Muscle of back (tissue), 3 donors: ENCODE measurements at regions not wholly inside any gene's neighbourhood (a gene's known extent, or its start where the extent isn't known, plus 50 kb on each side); places are given as distances from the start of the nearest gene placed in this dataset.

Source experiments
- DNase-seq, 3 donors: peaks; one replicate each; pipeline versions ENCODE4 v3.0.0 to v3.0.0-alpha.2; 2013

- no peak for DNase-seq
Observed at GRCh38 chr19:33947265-33947964, 150.7 kb downstream of the KCTD15 start.

DNA sequence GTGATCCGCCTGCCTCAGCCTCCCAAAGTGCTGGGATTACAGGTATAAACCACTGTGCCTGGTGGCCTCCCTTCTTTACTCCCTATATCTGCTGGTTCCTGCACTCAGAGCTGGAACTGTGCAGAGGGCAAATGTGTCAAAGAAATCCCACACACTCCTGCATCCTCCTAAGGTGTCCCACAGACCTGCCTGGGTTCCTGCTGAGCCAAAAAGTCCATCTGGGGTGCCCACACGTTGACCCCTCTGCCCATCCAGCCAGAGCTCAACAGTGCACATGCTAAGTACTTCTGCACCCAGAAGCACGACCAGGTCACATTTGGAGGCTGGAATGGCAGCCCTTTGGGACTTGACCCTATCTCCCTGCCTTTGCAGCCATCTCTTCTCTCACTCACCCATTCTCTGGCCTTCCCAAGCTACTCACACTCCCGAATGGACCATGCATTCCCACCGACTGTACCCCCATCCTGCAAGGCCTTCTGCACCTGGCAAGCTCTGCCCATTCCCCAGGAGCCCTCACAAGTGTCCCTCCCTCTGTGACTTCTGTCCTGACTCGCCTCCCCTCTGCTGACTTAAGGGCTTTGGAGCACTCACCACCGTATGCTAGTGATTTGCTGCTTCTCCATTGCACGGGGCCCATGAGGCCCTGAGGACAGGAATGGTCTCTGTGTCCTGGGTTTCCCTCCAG, 152.1 kb downstream of the KCTD15 start:
- no peak for DNase-seq

DNA sequence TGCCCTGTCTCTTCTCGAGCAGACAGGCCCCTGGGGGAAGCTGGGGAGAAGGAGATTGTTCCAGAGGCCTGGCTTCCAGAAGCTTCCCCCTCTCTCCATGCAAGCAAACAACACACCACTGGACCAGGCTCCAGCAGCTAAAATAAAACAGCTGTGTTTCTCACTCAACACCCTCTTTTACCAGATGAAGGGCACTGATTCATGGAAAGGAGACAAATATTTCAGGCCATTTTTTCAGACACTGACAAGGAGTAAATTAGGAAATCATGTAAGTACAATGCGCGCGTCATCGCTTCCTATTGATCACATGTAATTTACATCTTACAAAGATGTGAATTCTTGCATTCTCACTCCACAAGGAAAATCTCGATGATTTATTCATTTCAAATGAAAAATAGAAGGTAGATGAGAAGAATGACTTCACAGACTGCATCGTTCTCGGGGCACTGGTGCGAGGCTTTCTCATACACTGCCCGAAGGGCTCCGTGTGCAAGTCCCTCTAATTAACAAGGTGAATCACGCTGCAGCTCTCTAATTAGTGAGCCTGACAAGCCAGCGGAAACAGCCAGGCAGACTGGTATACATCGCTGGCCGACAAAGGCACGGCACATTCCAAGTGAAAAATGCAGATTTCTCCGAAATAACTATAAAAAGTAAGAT, 153.6 kb downstream of the KCTD15 start:
- no peak for DNase-seq

- no peak for DNase-seq
Observed at GRCh38 chr19:33953023-33953422, 156.4 kb downstream of the KCTD15 start.

- no peak for DNase-seq
Observed at GRCh38 chr19:33953592-33953991, 156.9 kb downstream of the KCTD15 start.

DNA sequence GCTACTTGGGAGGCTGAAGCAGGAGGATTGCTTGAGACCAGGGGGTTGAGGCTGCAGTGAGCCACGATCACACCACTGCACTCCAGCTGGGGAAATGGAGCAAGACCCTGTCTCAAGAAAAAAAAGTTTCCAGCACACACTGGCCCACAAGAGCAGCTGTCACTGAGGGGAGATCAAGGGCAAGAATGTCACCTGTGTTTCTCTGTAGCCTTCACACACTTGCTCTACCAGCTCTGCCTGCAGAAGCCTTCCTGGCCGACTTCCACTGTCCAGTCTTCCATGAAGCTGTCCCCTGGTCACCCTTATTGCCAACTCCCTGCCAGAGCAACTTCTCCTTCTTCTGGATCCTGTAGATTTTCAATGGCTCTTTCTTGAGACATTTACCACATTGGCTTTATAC, 158.0 kb downstream of the KCTD15 start:
- DNase-seq: no peak

DNA sequence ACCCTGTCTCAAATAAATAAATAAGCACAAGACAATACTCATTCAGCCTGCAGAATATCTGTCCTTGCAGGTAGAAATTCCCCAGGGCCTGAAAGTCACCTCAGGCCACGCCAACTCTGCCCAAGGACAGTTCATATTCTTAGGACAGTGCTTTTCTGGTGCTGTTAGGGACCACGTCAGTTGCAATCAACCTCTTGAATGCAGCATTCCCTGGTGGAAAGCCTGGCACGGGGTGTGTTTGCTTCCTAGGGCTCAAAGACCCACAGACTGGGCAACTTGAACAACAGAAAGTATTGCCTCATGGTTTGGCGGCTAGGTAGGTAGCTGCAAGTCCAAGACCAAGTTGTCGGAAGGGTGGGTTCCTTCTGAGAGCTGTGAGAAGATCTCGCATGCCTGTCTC, 160.3 kb downstream of the KCTD15 start:
- no peak for DNase-seq

DNA sequence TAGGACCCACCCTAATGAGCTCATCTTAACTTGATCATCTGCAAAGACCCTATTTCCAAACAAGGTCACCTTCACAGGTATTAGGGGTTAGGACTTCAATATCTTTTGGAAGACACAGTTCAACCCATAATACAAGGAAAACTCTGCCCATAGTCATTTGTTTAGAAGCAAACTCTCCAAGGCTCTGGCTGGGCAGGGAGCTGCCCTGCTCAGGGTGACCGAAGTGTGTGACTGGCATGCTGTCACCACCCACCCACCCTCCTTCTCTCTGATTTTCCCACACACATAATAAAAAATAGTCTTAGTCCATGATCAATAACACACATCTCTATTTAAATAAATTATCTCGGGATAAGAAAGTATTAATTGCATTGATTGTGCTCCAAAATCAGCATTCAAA, 161.1 kb downstream of the KCTD15 start:
- no peak for DNase-seq

GRCh38 chr19:33960566-33960965, 163.9 kb downstream of the KCTD15 start:
- no peak for DNase-seq

DNA sequence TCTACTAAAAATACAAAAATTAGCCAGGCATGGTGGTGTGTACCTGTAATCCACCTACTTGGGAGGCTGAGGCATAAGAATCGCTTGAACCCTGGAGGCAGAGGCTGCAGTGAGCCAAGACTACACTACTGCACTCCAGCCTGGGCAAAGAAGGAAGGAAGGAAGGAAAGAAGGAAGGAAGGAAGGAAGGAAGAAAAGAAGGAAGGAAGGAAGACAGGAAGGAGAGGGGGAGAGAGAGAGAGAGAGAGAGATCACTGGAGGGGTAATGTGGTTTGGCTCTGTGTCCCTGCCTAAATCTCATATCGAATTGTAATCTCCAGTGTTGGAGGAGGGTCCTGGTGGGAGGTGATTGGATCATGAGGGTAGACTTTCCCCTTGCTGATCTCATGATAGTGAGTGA, 165.5 kb downstream of the KCTD15 start:
- no peak for DNase-seq

DNA sequence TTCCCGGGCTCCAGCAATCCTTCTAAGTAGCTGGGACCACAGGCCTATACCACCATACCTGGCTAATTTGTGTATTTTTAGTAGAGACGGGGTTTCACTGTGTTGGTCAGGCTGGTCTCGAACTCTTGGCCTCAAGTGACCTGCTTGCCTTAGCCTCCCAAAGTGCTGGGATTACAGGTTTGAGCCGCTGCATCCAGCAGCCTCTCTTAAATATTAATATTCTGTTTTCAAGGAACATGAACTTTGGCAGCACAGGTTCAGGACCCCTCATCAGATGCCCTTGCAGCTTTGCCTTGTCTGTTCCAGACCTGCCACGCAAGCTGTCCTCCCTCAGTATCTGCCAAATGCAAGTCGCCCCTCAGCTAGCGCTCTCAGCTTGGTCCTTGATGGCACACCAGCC, 166.8 kb downstream of the KCTD15 start:
- DNase-seq: no peak

DNA sequence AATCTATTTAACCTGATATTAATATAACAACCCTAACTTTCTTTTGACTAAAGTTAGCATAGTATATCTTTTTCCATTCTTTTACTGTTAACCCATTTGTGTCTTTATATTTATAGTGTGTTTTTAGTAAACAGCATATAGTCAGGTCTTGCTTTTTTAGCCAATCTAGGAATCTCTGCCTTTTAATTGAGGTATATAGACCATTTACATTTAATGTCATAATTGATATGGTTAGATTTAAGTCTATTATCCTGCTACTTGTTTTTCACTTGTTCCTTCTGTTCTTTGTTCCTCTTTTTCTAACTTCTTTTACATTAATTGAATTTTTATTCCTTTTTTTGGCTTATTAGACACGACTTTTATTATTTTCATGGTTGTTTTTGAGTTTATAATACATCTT, 174.4 kb downstream of the KCTD15 start:
- DNase-seq: no peak

DNA sequence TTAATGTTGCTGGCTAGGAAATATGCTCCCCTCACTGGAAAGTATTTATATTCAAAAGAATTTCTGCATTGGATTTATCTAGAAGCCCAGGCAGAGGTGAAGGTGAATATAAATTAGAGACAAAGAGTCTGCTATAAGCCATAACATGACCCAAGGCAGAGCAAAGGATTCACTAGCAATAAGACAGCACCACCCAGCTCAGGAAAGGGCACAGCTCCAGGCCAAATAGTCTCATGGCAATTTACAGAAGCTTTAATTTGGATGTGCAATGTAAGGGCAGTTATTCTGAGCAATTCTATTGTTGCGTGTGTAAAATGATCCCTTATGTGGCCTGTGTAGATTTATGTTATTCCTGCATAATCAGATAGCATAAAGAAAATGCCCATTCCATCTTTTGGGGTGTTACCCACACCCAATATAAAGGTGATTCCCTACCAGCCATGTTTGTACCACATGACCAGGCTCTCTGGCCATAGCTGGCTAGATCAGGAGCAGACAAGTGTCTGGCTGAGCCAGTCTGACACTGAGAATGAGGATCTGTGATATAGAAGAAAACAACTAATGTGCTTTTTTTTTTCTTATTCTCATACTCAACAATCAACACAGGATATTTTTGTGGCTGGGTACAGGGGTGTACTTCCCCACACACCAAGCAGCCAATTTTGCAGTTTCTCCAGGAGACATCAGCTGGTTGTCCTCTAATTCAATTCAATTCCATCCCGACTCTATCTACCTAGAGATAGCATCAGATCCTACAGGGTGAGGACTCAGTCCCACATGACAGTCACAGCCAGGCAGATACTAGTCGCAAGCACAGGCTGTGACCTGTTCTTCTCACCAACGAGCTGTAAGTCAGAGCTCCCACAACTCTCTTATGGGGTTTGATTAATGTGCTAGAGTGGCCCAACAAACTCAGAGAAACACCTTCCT, 181.4 kb downstream of the KCTD15 start:
- no peak for DNase-seq

- DNase-seq: no peak
Observed at GRCh38 chr19:33982706-33983105, 186.0 kb downstream of the KCTD15 start.

DNA sequence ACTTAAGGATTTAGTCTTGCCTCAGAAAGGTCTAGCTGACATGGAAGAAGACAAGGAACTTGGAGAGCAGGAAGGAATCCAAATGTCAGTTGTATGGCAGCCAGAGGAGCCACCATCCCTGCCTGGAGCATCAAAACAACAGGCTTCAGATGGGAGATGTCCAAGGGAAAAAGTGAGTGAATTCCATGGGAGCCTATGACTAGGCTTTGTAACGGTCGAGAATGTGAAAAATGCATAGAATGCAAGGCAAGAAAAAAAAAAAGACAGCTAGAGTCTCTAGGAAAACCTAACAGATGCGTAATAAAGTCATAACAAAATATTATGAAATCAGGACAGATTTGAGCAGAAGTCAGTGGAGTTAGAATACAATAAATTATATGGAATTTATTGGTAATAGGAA, 183.7 kb upstream of the LSM14A start:
- no peak for DNase-seq

DNA sequence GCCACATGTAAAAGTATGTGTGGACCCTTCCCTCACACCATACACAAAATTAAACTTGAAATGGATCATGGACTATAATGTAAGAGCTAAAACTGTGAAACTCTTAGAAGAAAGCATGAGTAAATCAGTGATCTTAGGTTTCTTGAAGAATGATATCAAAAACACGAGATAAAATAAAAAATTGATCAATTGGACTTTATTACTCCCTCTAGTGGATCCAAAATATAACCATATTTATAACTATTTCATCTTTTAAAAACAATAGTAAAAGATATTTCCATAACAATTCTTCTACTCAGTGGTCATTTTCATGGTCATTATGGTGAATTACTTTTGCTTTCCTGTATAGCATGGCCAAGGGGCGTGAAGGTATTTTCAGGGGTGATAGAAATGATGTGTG, 174.6 kb upstream of the LSM14A start:
- DNase-seq: no peak

DNA sequence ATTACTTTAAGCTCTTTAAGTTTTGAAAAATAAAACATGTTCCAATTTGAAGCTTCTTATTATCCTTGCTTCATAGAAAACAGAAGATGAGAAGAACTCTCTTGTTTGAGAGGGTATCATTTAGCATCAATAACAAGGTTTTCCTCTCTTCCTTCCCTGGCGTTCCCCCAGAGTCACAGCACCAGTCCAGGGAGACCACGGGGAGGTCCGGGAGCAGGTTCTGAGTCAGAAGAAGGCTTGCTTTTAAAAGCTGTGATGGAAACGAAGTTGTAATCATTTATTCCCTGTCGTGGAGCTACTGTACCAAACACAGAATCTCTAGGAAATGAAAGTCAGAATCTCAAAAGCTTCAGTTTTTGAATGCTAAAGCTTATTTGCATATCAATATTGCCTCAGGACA, 174.0 kb upstream of the LSM14A start:
- DNase-seq: no peak

GRCh38 chr19:33998739-33999345, 173.5 kb upstream of the LSM14A start:
- DNase-seq: peak in 1 of 3 donors; percentile 9

DNA sequence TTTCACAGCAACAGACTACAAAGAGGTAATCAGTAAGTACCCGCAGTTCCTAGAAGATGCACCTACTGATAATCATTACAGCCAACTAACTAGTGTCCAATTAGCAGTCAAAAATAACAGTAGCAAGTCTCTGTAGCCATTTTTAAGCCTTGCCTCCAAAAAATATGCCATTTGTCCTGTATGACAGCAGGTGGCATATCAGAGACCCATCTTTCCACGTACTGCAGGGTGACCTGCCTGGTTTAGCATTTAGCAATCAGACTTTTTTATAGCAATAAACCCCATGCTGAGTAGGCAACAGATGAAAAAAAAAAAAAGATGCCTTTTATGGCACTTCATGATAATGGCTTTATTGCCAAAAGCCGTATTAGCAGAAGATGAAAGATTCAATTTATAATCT, 155.3 kb upstream of the LSM14A start:
- DNase-seq: no peak

DNA sequence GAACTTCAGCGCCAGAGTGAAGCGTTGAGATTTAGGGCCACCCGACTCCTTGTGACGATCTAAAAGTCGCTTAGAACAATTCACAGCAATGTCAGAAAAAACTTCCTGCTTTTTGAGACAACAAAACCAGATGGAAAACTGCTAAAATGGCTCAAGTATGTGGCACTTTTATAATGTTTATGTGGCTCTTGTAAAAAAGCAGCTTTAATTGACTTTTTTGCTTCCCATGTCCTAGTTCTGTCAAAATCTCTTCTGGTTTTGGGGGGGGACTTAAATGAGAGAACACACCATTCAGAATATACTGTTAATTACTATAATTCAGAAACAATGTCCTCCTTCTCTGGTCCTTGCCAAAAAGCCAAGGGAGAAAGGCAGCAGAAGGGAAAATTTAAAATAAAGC, 154.7 kb upstream of the LSM14A start:
- DNase-seq: no peak

- no peak for DNase-seq
Observed at GRCh38 chr19:34018546-34018945, 153.8 kb upstream of the LSM14A start.

DNA sequence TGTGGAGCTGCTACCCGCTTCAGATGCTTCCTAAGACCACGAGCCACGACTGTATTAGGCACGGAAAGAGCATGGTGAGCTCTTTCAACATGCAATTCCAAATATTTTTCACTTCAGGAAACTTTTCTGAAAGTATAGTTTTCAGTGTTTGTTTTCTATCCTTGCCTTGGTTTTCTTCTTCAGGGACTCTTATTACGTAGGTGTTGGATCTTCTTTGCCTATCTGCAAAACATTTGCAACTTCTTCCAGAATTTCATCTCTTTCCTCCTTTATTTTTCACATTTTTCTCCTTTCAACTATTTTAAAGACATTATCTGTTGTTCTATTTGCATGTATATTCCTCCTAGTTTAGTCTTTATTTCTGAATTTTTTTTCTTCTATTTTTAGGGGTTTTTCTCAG, 148.9 kb upstream of the LSM14A start:
- no peak for DNase-seq
